T-cell (primary cell): ENCODE measurements at regions not wholly inside any gene's neighbourhood (a gene's known extent, or its start where the extent isn't known, plus 50 kb on each side); places are given as distances from the start of the nearest gene placed in this dataset.
"Not testable (repeated sequence)": the region's sequence is repeated elsewhere in the genome, so short reads cannot be mapped to it uniquely, and the experiment has no call there.

Source experiments
- ATAC-seq, 4 experiments: fragments of 200-7000 bp in 3 of 4; fragments of 150-1000 bp in 1 of 4; cut with Tn5 transposase; replicated peaks in 1 of 4; 1 replicate in 3 of 4; 2 replicates in 1 of 4; pipeline ENCODE4 v1.10.0; 2021; ENCODE audit warnings: moderate library complexity in 3 of 4, mild to moderate bottlenecking in 2 of 4, moderate number of reproducible peaks in 1 of 4
- CTCF ChIA-PET, 2 donors: fragments of 300-600 bp; sonication (Branson Sonifier 250); formaldehyde crosslinking; loops; one replicate each; lab custom pipeline; 2022; ENCODE audit warnings: antibody characterized with exemption in 2 of 2; lab: Charles Lee
- POLR2A ChIA-PET, 2 donors: fragments of 300-600 bp; sonication (Branson Sonifier 250); formaldehyde crosslinking; loops; one replicate each; lab custom pipeline; 2022; ENCODE audit warnings: antibody characterized with exemption in 2 of 2; lab: Charles Lee
- DNase-seq, 35 experiments: peaks; one replicate each; pipeline versions ENCODE4 v3.0.0 to v3.0.0-alpha.2; 2013 to 2023
- H3K27ac ChIP-seq: one replicate; pipeline ENCODE4 v1.5.1; 2013; ENCODE audit warnings: low read length
- H3K27me3 ChIP-seq, 2 experiments: replicated peaks in 1 of 2; 1 replicate in 1 of 2; 2 replicates in 1 of 2; pipeline versions ENCODE4 v1.6.1 to v1.7.0; 2013; ENCODE audit warnings: low read length in 1 of 2, mixed read lengths in 1 of 2; ENCODE audit not compliant: control insufficient read depth in 2 of 2, insufficient read depth in 2 of 2; ENCODE audit errors: extremely low read depth in 1 of 2
- H3K36me3 ChIP-seq, 2 donors: 1 replicate in 1 of 2; 2 replicates in 1 of 2; pipeline versions ENCODE4 v1.6.1 to v1.7.0; 2013; ENCODE audit warnings: low read length in 1 of 2; ENCODE audit not compliant: control insufficient read depth in 2 of 2, insufficient read depth in 1 of 2; ENCODE audit errors: extremely low read depth in 1 of 2
- H3K4me1 ChIP-seq, 2 experiments: 1 replicate in 1 of 2; 2 replicates in 1 of 2; pipeline versions ENCODE4 v1.6.1 to v1.7.0; 2013; ENCODE audit warnings: low read length in 2 of 2, mixed read lengths in 1 of 2; ENCODE audit not compliant: insufficient read depth in 2 of 2, control insufficient read depth in 1 of 2; ENCODE audit errors: extremely low read depth in 1 of 2
- H3K4me3 ChIP-seq, 2 donors: 1 replicate in 1 of 2; 2 replicates in 1 of 2; pipeline versions ENCODE4 v1.5.1 to v1.7.0; 2013; ENCODE audit warnings: mild to moderate bottlenecking in 2 of 2, low read length in 1 of 2, moderate library complexity in 1 of 2; ENCODE audit not compliant: control insufficient read depth in 1 of 2; ENCODE audit errors: extremely low read depth in 1 of 2
- H3K9me3 ChIP-seq: 2 replicates; pipeline ENCODE4 v1.7.0; 2013
- H3K27ac Mint-ChIP-seq, 2 donors: one replicate each; pipeline ENCODE4 v1.8.0; 2020 to 2021; ENCODE audit warnings: mild to moderate bottlenecking in 2 of 2, mixed read lengths in 2 of 2
- H3K27me3 Mint-ChIP-seq, 2 donors: one replicate each; pipeline ENCODE4 v1.8.0; 2021 to 2022; ENCODE audit warnings: mixed read lengths in 2 of 2
- H3K36me3 Mint-ChIP-seq: one replicate; pipeline ENCODE4 v1.8.0; 2021; ENCODE audit warnings: mixed read lengths
- H3K4me1 Mint-ChIP-seq, 3 donors: one replicate each; pipeline ENCODE4 v1.8.0; 2020 to 2022; ENCODE audit warnings: mixed read lengths in 3 of 3, mild to moderate bottlenecking in 1 of 3
- H3K4me3 Mint-ChIP-seq, 3 donors: one replicate each; pipeline ENCODE4 v1.8.0; 2020 to 2022; ENCODE audit warnings: mild to moderate bottlenecking in 3 of 3, mixed read lengths in 3 of 3, moderate library complexity in 3 of 3
- H3K9me3 Mint-ChIP-seq, 3 donors: one replicate each; pipeline ENCODE4 v1.8.0; 2020 to 2022; ENCODE audit warnings: mixed read lengths in 3 of 3
- WGBS: methylation state at CpG from one replicate; pipeline ENCODE4 v1.1.5; 2013; ENCODE audit warnings: missing lambda C conversion rate; ENCODE audit not compliant: insufficient coverage; 5-methylcytosine and 5-hydroxymethylcytosine counted together

- no peaks in the 10 kb centered on the region for H3K27me3 ChIP-seq
- ChIA-PET POLR2A (no interaction called here), CTCF (no interaction called here)
- Mint-ChIP-seq H3K4me1 (no peaks in the 10 kb centered on the region), H3K36me3 (no peaks in the 10 kb centered on the region), H3K27me3 (no peaks in the 10 kb centered on the region), H3K4me3 (no peak overlapping the region), H3K9me3 (peaks cover 11 to 17% (median 14%) of the 10 kb centered on the region in 3 donors), H3K27ac (no peak overlapping the region)
- DNase-seq, result no peak
- ATAC-seq, result no peak
- no CpG with 5 or more reads among the region's 1 CpG for WGBS
- no peaks in the 10 kb centered on the region for H3K9me3 ChIP-seq
- H3K27ac ChIP-seq, result no peak overlapping the region
- no peaks in the 10 kb centered on the region for H3K36me3 ChIP-seq
- H3K4me3 ChIP-seq, result no peak overlapping the region
- no peaks in the 10 kb centered on the region for H3K4me1 ChIP-seq
These were observed 676.3 kb upstream of the KCND2 start for GRCh38 chr7:119596651-119597050.

GRCh38 chr7:119606297-119606696 is 666.7 kb upstream of the KCND2 start:
- H3K4me1 Mint-ChIP-seq, result no peaks in the 10 kb centered on the region
- ChIA-PET POLR2A (interaction anchor here in 1 of 2 donors (0.5 kb wide), 1 partner anchor 61 kb away, joined by 5 read pairs; no protein-coding TSS in a partner anchor), CTCF (no interaction called here)
- Histone ChIP-seq H3K9me3 (no peaks in the 10 kb centered on the region), H3K36me3 (no peaks in the 10 kb centered on the region), H3K4me1 (no peaks in the 10 kb centered on the region), H3K27me3 (no peaks in the 10 kb centered on the region), H3K4me3 (no peak overlapping the region), H3K27ac (no peak overlapping the region)
- H3K4me3 Mint-ChIP-seq, result no peak overlapping the region
- no peaks in the 10 kb centered on the region for H3K27me3 Mint-ChIP-seq
- H3K9me3 Mint-ChIP-seq, result peaks cover 14 to 33% (median 14%) of the 10 kb centered on the region in 3 donors
- H3K36me3 Mint-ChIP-seq, result no peaks in the 10 kb centered on the region
- no peak overlapping the region for H3K27ac Mint-ChIP-seq
- ATAC-seq (no peak), DNase-seq (no peak)
- WGBS, result no CpG with 5 or more reads among the region's 1 CpG

GRCh38 chr7:119620769-119621168 is 652.2 kb upstream of the KCND2 start:
- no peaks in the 10 kb centered on the region for H3K27me3 ChIP-seq
- H3K4me3 ChIP-seq, result no peak overlapping the region
- no peaks in the 10 kb centered on the region for H3K4me1 ChIP-seq
- CTCF ChIA-PET, result no interaction called here
- Mint-ChIP-seq H3K36me3 (no peaks in the 10 kb centered on the region), H3K4me3 (no peak overlapping the region), H3K27ac (no peak overlapping the region), H3K4me1 (no peaks in the 10 kb centered on the region), H3K27me3 (no peaks in the 10 kb centered on the region), H3K9me3 (peaks cover 6 to 25% (median 17%) of the 10 kb centered on the region in 3 donors)
- H3K36me3 ChIP-seq, result no peaks in the 10 kb centered on the region
- no peak overlapping the region for H3K27ac ChIP-seq
- DNase-seq (no peak), ATAC-seq (no peak)
- H3K9me3 ChIP-seq, result no peaks in the 10 kb centered on the region
- POLR2A ChIA-PET, result no interaction called here
- 57% methylated on average over 3 of the region's 4 CpGs for WGBS

- no peak overlapping the region for H3K27ac Mint-ChIP-seq
- no peaks in the 10 kb centered on the region for H3K36me3 ChIP-seq
- no peaks in the 10 kb centered on the region for H3K27me3 Mint-ChIP-seq
- H3K4me1 Mint-ChIP-seq, result no peaks in the 10 kb centered on the region
- no peaks in the 10 kb centered on the region for H3K4me1 ChIP-seq
- no peaks in the 10 kb centered on the region for H3K9me3 ChIP-seq
- WGBS, result 33% methylated on average over 1 of the region's 1 CpG
- no peak overlapping the region for H3K4me3 ChIP-seq
- no peak overlapping the region for H3K4me3 Mint-ChIP-seq
- ATAC-seq (no peak), DNase-seq (no peak)
- ChIA-PET CTCF (no interaction called here), POLR2A (no interaction called here)
- H3K36me3 Mint-ChIP-seq, result no peaks in the 10 kb centered on the region
- peaks cover 5 to 13% (median 10%) of the 10 kb centered on the region in 3 donors for H3K9me3 Mint-ChIP-seq
- no peak overlapping the region for H3K27ac ChIP-seq
- H3K27me3 ChIP-seq, result no peaks in the 10 kb centered on the region
These were observed 649.5 kb upstream of the KCND2 start for GRCh38 chr7:119623427-119623826.

- 50% methylated on average over 1 of the region's 2 CpGs for WGBS
- POLR2A ChIA-PET, result no interaction called here
- DNase-seq, result no peak
These were observed 642.5 kb upstream of the KCND2 start for GRCh38 chr7:119630406-119630969.

GRCh38 chr7:119633812-119634211 is 639.2 kb upstream of the KCND2 start:
- H3K27me3 ChIP-seq, H3K36me3 ChIP-seq, H3K27ac Mint-ChIP-seq, H3K4me1 Mint-ChIP-seq, DNase-seq, POLR2A ChIA-PET, H3K27me3 Mint-ChIP-seq, ATAC-seq, H3K9me3 ChIP-seq, H3K4me3 ChIP-seq, CTCF ChIA-PET, H3K36me3 Mint-ChIP-seq, H3K27ac ChIP-seq, H3K4me1 ChIP-seq, H3K4me3 Mint-ChIP-seq: not testable (repeated sequence)
- no CpG with 5 or more reads among the region's 2 CpGs for WGBS
- peaks cover 8 to 21% (median 18%) of the 10 kb centered on the region in 3 donors for H3K9me3 Mint-ChIP-seq

More at GRCh38 chr7:119630406-119630969, 642.5 kb upstream of the KCND2 start:
- Histone ChIP-seq H3K36me3 (no peaks in the 10 kb centered on the region), H3K27ac (no peak overlapping the region), H3K27me3 (no peaks in the 10 kb centered on the region), H3K9me3 (no peaks in the 10 kb centered on the region), H3K4me1 (no peaks in the 10 kb centered on the region), H3K4me3 (no peak overlapping the region)
- no peak for ATAC-seq
- CTCF ChIA-PET, result no interaction called here
- H3K4me3 Mint-ChIP-seq, result no peak overlapping the region
- peaks cover 0 to 9% (median 0%) of the 10 kb centered on the region in 3 donors for H3K9me3 Mint-ChIP-seq
- H3K36me3 Mint-ChIP-seq, result no peaks in the 10 kb centered on the region
- no peaks in the 10 kb centered on the region for H3K4me1 Mint-ChIP-seq
- no peak overlapping the region for H3K27ac Mint-ChIP-seq
- no peaks in the 10 kb centered on the region for H3K27me3 Mint-ChIP-seq

GRCh38 chr7:119640326-119640725 is 632.6 kb upstream of the KCND2 start:
- no CpG with 5 or more reads among the region's 4 CpGs for WGBS
- CTCF ChIA-PET, result no interaction called here
- Mint-ChIP-seq H3K9me3 (peaks cover 23 to 40% (median 26%) of the 10 kb centered on the region in 3 donors), H3K27ac (no peak overlapping the region), H3K4me1 (no peaks in the 10 kb centered on the region), H3K4me3 (no peak overlapping the region), H3K36me3 (no peaks in the 10 kb centered on the region), H3K27me3 (no peaks in the 10 kb centered on the region)
- H3K9me3 ChIP-seq, result peaks cover 6% of the 10 kb centered on the region
- no peaks in the 10 kb centered on the region for H3K36me3 ChIP-seq
- POLR2A ChIA-PET, result interaction anchor here in 1 of 2 donors (0.5 kb wide), 1 partner anchor 298 kb away, joined by 3 read pairs; no protein-coding TSS in a partner anchor
- no peaks in the 10 kb centered on the region for H3K4me1 ChIP-seq
- H3K27ac ChIP-seq, result no peak overlapping the region
- no peaks in the 10 kb centered on the region for H3K27me3 ChIP-seq
- H3K4me3 ChIP-seq, result no peak overlapping the region
- DNase-seq (no peak), ATAC-seq (no peak)
